HG03354 (cell line): ENCODE measurements at regions not wholly inside any gene's neighbourhood (a gene's known extent, or its start where the extent isn't known, plus 50 kb on each side); places are given as distances from the start of the nearest gene placed in this dataset.

Experiments used
- ATAC-seq: cut with Tn5 transposase; IDR thresholded peaks from one replicate; pipeline ENCODE4 v1.9.1; 2021; ENCODE audit warnings: mild to moderate bottlenecking; ENCODE audit not compliant: unreplicated experiment, poor library complexity, severe bottlenecking

GRCh38 chr9:16025627-16026026, 472.8 kb downstream of the CCDC171 start:
- ATAC-seq = no peak

- no peak for ATAC-seq
These were observed 474.0 kb downstream of the CCDC171 start for GRCh38 chr9:16026886-16027285.

- ATAC-seq = no peak
These were observed 475.7 kb downstream of the CCDC171 start for GRCh38 chr9:16028548-16028947.

GRCh38 chr9:16029046-16029615, 476.3 kb downstream of the CCDC171 start:
- ATAC-seq = no peak

- ATAC-seq = no peak
These were observed 477.0 kb downstream of the CCDC171 start for GRCh38 chr9:16029796-16030363.

- ATAC-seq = peak; percentile 95
These were observed 477.8 kb downstream of the CCDC171 start for GRCh38 chr9:16030528-16031185.

GRCh38 chr9:16031486-16031885, 478.6 kb downstream of the CCDC171 start:
- no peak for ATAC-seq

GRCh38 chr9:16031971-16032370, 479.1 kb downstream of the CCDC171 start:
- no peak for ATAC-seq

- no peak for ATAC-seq
These were observed 480.0 kb downstream of the CCDC171 start for GRCh38 chr9:16032799-16033198.

- no peak for ATAC-seq
These were observed 480.4 kb downstream of the CCDC171 start for GRCh38 chr9:16033253-16033652.

- ATAC-seq = no peak
These were observed 481.3 kb downstream of the CCDC171 start for GRCh38 chr9:16033921-16034691.

GRCh38 chr9:16039218-16039987, 486.6 kb downstream of the CCDC171 start:
- ATAC-seq = no peak

- ATAC-seq = no peak
These were observed 487.3 kb downstream of the CCDC171 start for GRCh38 chr9:16039988-16040761.

GRCh38 chr9:16043756-16044578, 491.1 kb downstream of the CCDC171 start:
- ATAC-seq = no peak

GRCh38 chr9:16044579-16044881, 491.7 kb downstream of the CCDC171 start:
- no peak for ATAC-seq

- no peak for ATAC-seq
These were observed 492.9 kb downstream of the CCDC171 start for GRCh38 chr9:16045651-16046280.

- no peak for ATAC-seq
These were observed 493.9 kb downstream of the CCDC171 start for GRCh38 chr9:16046713-16047112.

GRCh38 chr9:16048129-16048528, 495.3 kb downstream of the CCDC171 start:
- ATAC-seq = no peak
